H1 (cell line): ENCODE measurements at regions not wholly inside any gene's neighbourhood (a gene's known extent, or its start where the extent isn't known, plus 50 kb on each side); places are given as distances from the start of the nearest gene placed in this dataset.

Experiments
- CTCF ChIA-PET: fragments of 300-600 bp; sonication (Branson Sonifier 250); formaldehyde crosslinking; loops from one replicate; lab custom pipeline; 2021; ENCODE audit not compliant: partially characterized antibody; lab: Charles Lee
- POLR2A ChIA-PET: fragments of 300-600 bp; sonication (Branson Sonifier 250); formaldehyde crosslinking; loops from one replicate; lab custom pipeline; 2021; ENCODE audit warnings: inconsistent platforms; ENCODE audit not compliant: partially characterized antibody; lab: Charles Lee
- DNase-seq, 2 experiments: peaks; one replicate each; pipeline versions ENCODE4 v3.0.0 to v3.0.0-alpha.2; 2010 to 2022; ENCODE audit warnings: low spot score in 2 of 2, low read depth in 1 of 2, mixed read lengths in 1 of 2
- FAIRE-seq: peaks from 2 replicates; lab custom pipeline; 2011; peaks lifted over from hg19 to GRCh38; lab: Jason Lieb, UNC
- H2AFZ ChIP-seq: 2 replicates; pipeline ENCODE4 v1.8.1; 2012; ENCODE audit warnings: low read length, inconsistent platforms
- H2AK5ac ChIP-seq: 2 replicates; pipeline ENCODE4 v1.6.1; 2013; ENCODE audit warnings: low read depth, low read length
- H2BK120ac ChIP-seq: replicated peaks from 2 replicates; pipeline ENCODE3; 2013; ENCODE audit warnings: low read depth, low read length, inconsistent platforms
- H2BK12ac ChIP-seq: 2 replicates; pipeline ENCODE4 v1.6.1; 2013; ENCODE audit warnings: low read depth, low read length
- H2BK15ac ChIP-seq: 2 replicates; pipeline ENCODE4 v1.6.1; 2013; ENCODE audit warnings: low read length
- H2BK20ac ChIP-seq: 2 replicates; pipeline ENCODE4 v1.6.1; 2013; ENCODE audit warnings: low read length
- H2BK5ac ChIP-seq: 2 replicates; pipeline ENCODE4 v1.6.1; 2013; ENCODE audit warnings: low read depth, low read length
- H3K14ac ChIP-seq: 2 replicates; pipeline ENCODE4 v1.6.1; 2013; ENCODE audit warnings: inconsistent platforms; ENCODE audit not compliant: insufficient read length
- H3K18ac ChIP-seq: 2 replicates; pipeline ENCODE4 v1.6.1; 2013; ENCODE audit warnings: low read length; ENCODE audit errors: extremely low read depth
- H3K23ac ChIP-seq: 2 replicates; pipeline ENCODE4 v1.6.1; 2013; ENCODE audit warnings: inconsistent platforms; ENCODE audit not compliant: insufficient read length
- H3K23me2 ChIP-seq: 2 replicates; pipeline ENCODE4 v1.6.1; 2013; ENCODE audit warnings: low read depth, low read length
- H3K27ac ChIP-seq: 2 replicates; pipeline ENCODE4 v1.6.1; 2011; ENCODE audit warnings: low read depth, low read length, inconsistent platforms
- H3K27me3 ChIP-seq, 4 experiments: replicated peaks in 1 of 4; 1 replicate in 1 of 4; 2 replicates in 3 of 4; pipeline versions ENCODE4 v1.6.1 to v1.8.1; 2011 to 2013; ENCODE audit warnings: low read length in 3 of 4, mild to moderate bottlenecking in 3 of 4, inconsistent platforms in 2 of 4, mixed read lengths in 2 of 4, moderate library complexity in 1 of 4; ENCODE audit not compliant: control insufficient read depth in 3 of 4, insufficient read depth in 3 of 4; ENCODE audit errors: extremely low read depth in 1 of 4
- H3K36me3 ChIP-seq, 4 experiments: 2 replicates each; pipeline versions ENCODE4 v1.6.1 to v1.8.1; 2011 to 2013; ENCODE audit warnings: mild to moderate bottlenecking in 4 of 4, low read length in 3 of 4, moderate library complexity in 2 of 4, control low read depth in 1 of 4, inconsistent platforms in 1 of 4; ENCODE audit not compliant: insufficient read depth in 4 of 4, control insufficient read depth in 2 of 4
- H3K4ac ChIP-seq: replicated peaks from 2 replicates; pipeline ENCODE3; 2013; ENCODE audit warnings: low read length, low read depth, mixed read lengths, inconsistent platforms; ENCODE audit not compliant: insufficient read length
- H3K4me1 ChIP-seq, 4 experiments: replicated peaks in 1 of 4; 1 replicate in 1 of 4; 2 replicates in 3 of 4; pipeline versions ENCODE4 v1.6.1 to v1.8.1; 2011 to 2013; ENCODE audit warnings: low read length in 3 of 4, inconsistent platforms in 2 of 4, mixed read lengths in 1 of 4; ENCODE audit not compliant: insufficient read depth in 4 of 4, control insufficient read depth in 3 of 4
- H3K4me2 ChIP-seq, 2 experiments: 2 replicates each; pipeline versions ENCODE4 v1.6.1 to v1.8.1; 2011 to 2013; ENCODE audit warnings: low read depth in 2 of 2, low read length in 2 of 2, control low read depth in 1 of 2, inconsistent platforms in 1 of 2, mild to moderate bottlenecking in 1 of 2; ENCODE audit not compliant: insufficient read depth in 1 of 2
- H3K4me3 ChIP-seq, 4 experiments: fragments of 200-600, 300-600 bp in 1 of 4; sonication (generic), shearing (Covaris generic), sonication (Bioruptor Twin) in 1 of 4; 2 replicates each; pipeline versions ENCODE4 v1.5.1 to v1.8.1; 2011 to 2016; ENCODE audit warnings: low read length in 4 of 4, low read depth in 3 of 4, control low read depth in 2 of 4, inconsistent platforms in 2 of 4, mild to moderate bottlenecking in 2 of 4, mixed read lengths in 1 of 4, moderate library complexity in 1 of 4; ENCODE audit not compliant: insufficient read depth in 2 of 4; ENCODE audit errors: extremely low read depth in 1 of 4
- H3K56ac ChIP-seq: replicated peaks from 2 replicates; pipeline ENCODE3; 2013; ENCODE audit warnings: low read depth, mild to moderate bottlenecking, mixed read lengths, low read length, inconsistent platforms; ENCODE audit not compliant: insufficient read length
- H3K79me1 ChIP-seq: 2 replicates; pipeline ENCODE4 v1.6.1; 2013; ENCODE audit warnings: low read depth, low read length, control low read depth
- H3K79me2 ChIP-seq, 2 experiments: 2 replicates each; pipeline versions ENCODE4 v1.6.1 to v1.8.1; 2012 to 2013; ENCODE audit warnings: low read length in 2 of 2, mild to moderate bottlenecking in 2 of 2, inconsistent platforms in 1 of 2; ENCODE audit not compliant: insufficient read depth in 2 of 2, control insufficient read depth in 1 of 2
- H3K9ac ChIP-seq, 4 experiments: replicated peaks in 1 of 4; 1 replicate in 1 of 4; 2 replicates in 3 of 4; pipeline versions ENCODE4 v1.6.1 to v1.8.1; 2011 to 2013; ENCODE audit warnings: low read depth in 3 of 4, low read length in 3 of 4, control low read depth in 2 of 4, mild to moderate bottlenecking in 2 of 4, moderate library complexity in 2 of 4, inconsistent platforms in 1 of 4; ENCODE audit errors: extremely low read depth in 1 of 4
- H3K9me3 ChIP-seq, 2 experiments: 2 replicates each; pipeline versions ENCODE4 v1.6.1 to v1.8.1; 2012 to 2013; ENCODE audit warnings: mild to moderate bottlenecking in 2 of 2, moderate library complexity in 2 of 2, control low read depth in 1 of 2, inconsistent platforms in 1 of 2, low read depth in 1 of 2, low read length in 1 of 2, mixed read lengths in 1 of 2; ENCODE audit not compliant: insufficient read depth in 2 of 2
- H4K20me1 ChIP-seq, 2 experiments: replicated peaks in 1 of 2; 2 replicates each; pipeline versions ENCODE3 to v1.8.1; 2011 to 2013; ENCODE audit warnings: inconsistent platforms in 2 of 2, low read length in 2 of 2, mild to moderate bottlenecking in 1 of 2; ENCODE audit not compliant: insufficient read depth in 2 of 2, control insufficient read depth in 1 of 2
- H4K5ac ChIP-seq: 2 replicates; pipeline ENCODE4 v1.6.1; 2013; ENCODE audit warnings: low read length, low read depth, mixed read lengths, inconsistent platforms; ENCODE audit not compliant: insufficient read length
- H4K8ac ChIP-seq: 2 replicates; pipeline ENCODE4 v1.8.0; 2013; ENCODE audit warnings: mild to moderate bottlenecking, moderate library complexity, low read length, inconsistent platforms; ENCODE audit not compliant: insufficient read depth; ENCODE audit errors: extremely low read depth
- H4K91ac ChIP-seq: replicated peaks from 2 replicates; pipeline ENCODE3; 2013; ENCODE audit warnings: low read length, mixed read lengths, inconsistent platforms; ENCODE audit not compliant: insufficient read length
- ATF3 ChIP-seq: IDR thresholded peaks from 2 replicates; pipeline ENCODE4 v1.6.1; 2011; ENCODE audit warnings: low read depth, mild to moderate bottlenecking, low read length; ENCODE audit not compliant: insufficient read depth
- BRCA1 ChIP-seq: IDR thresholded peaks from 2 replicates; pipeline ENCODE4 v1.6.1; 2012; ENCODE audit warnings: low read depth, low read length, improper control_type of control experiment
- CHD1 ChIP-seq: IDR thresholded peaks from 2 replicates; pipeline ENCODE4 v1.6.1; 2012; ENCODE audit warnings: low read depth, low read length, improper control_type of control experiment
- JUND ChIP-seq: IDR thresholded peaks from 2 replicates; pipeline ENCODE4 v1.6.1; 2011; ENCODE audit warnings: mild to moderate bottlenecking, improper control_type of control experiment, low read length
- KDM5A ChIP-seq: fragments of 200-600 bp; IDR thresholded peaks from 2 replicates; pipeline ENCODE4 v1.7.1; 2012; ENCODE audit warnings: mild to moderate bottlenecking, low read length, inconsistent platforms, mixed read lengths
- YY1 ChIP-seq: IDR thresholded peaks from 2 replicates; pipeline ENCODE4 v1.6.1; 2011; ENCODE audit warnings: low read depth, mild to moderate bottlenecking, low read length
- WGBS, 2 experiments: shearing (Covaris generic) in 1 of 2; methylation state at CpG; one replicate each; pipeline versions ENCODE4 v1.1.6 to v1.1.7; 2013 to 2015; ENCODE audit warnings: low lambda C conversion rate in 2 of 2, mixed read lengths in 2 of 2, inconsistent platforms in 1 of 2, low coverage in 1 of 2, missing lambda C conversion rate in 1 of 2; ENCODE audit not compliant: insufficient replicate concordance in 2 of 2, insufficient coverage in 1 of 2, insufficient read length in 1 of 2; ENCODE audit errors: extremely low coverage in 1 of 2, missing lambda C conversion rate in 1 of 2; 5-methylcytosine and 5-hydroxymethylcytosine counted together

- no peak overlapping the region for H3K4me2 ChIP-seq
- H3K79me1 ChIP-seq = no peaks in the 10 kb centered on the region
- no peak overlapping the region for H2BK15ac ChIP-seq
- H2AFZ ChIP-seq = no peak overlapping the region
- H3K27me3 ChIP-seq = no peaks in the 10 kb centered on the region
- no peak overlapping the region for H2BK12ac ChIP-seq
- FAIRE-seq (no peak), DNase-seq (no peak)
- CTCF ChIA-PET = interaction anchor here (0.7 to 2.7 kb wide), 12 partner anchors 20 to 484 kb away, joined by 3 to 9 read pairs (median 3); partner anchors contain the start of gene DKK2
- H3K4me3 ChIP-seq = no peak overlapping the region
- no peak overlapping the region for H3K27ac ChIP-seq
- H4K8ac ChIP-seq = no peak overlapping the region
- H3K4me1 ChIP-seq = no peaks in the 10 kb centered on the region
- no peak overlapping the region for H3K9ac ChIP-seq
- H3K4ac ChIP-seq = no peak overlapping the region
- H3K79me2 ChIP-seq = no peaks in the 10 kb centered on the region
- no peak overlapping the region for H2BK20ac ChIP-seq
- H2BK120ac ChIP-seq = no peak overlapping the region
- H3K56ac ChIP-seq = no peak overlapping the region
- no peak overlapping the region for H2BK5ac ChIP-seq
- no peak overlapping the region for H4K91ac ChIP-seq
- H3K14ac ChIP-seq = no peak overlapping the region
- H4K20me1 ChIP-seq = no peaks in the 10 kb centered on the region
- peaks cover 6 to 12% of the 10 kb centered on the region in 2 experiments for H3K9me3 ChIP-seq
- H4K5ac ChIP-seq = no peak overlapping the region
- POLR2A ChIA-PET = no interaction called here
- no peak overlapping the region for H3K23ac ChIP-seq
- H3K36me3 ChIP-seq = no peaks in the 10 kb centered on the region; a peak in 1 of 8 replicates
- WGBS, 2 experiments = 81% methylated on average over 1 of the region's 1 CpG; no CpG with 5 or more reads in 1 of the 2 experiments
- no peak overlapping the region for H2AK5ac ChIP-seq
- no peaks in the 10 kb centered on the region for H3K23me2 ChIP-seq
- no peak overlapping the region for H3K18ac ChIP-seq
- TF ChIP-seq YY1 = no peak
- TF ChIP-seq KDM5A = no peak
- no peak for TF ChIP-seq CHD1
- TF ChIP-seq BRCA1 = no peak
- TF ChIP-seq ATF3 = no peak
- no peak for TF ChIP-seq JUND
Observed at GRCh38 chr4:107518076-107518475, 202.0 kb downstream of the PAPSS1 start.
